HG03442 (cell line): ENCODE measurements at regions not wholly inside any gene's neighbourhood (a gene's known extent, or its start where the extent isn't known, plus 50 kb on each side); places are given as distances from the start of the nearest gene placed in this dataset.

Source experiments
- ATAC-seq: cut with Tn5 transposase; IDR thresholded peaks from one replicate; pipeline ENCODE4 v1.9.1; 2021; ENCODE audit warnings: mild to moderate bottlenecking, moderate library complexity; ENCODE audit not compliant: unreplicated experiment

GRCh38 chr11:26134481-26135355, 197.2 kb upstream of the ANO3 start:
- ATAC-seq, result no peak

- ATAC-seq, result no peak
These were observed 194.3 kb upstream of the ANO3 start for GRCh38 chr11:26137651-26138050.

GRCh38 chr11:26142891-26143290, 189.0 kb upstream of the ANO3 start:
- no peak for ATAC-seq

- ATAC-seq, result no peak
These were observed 188.2 kb upstream of the ANO3 start for GRCh38 chr11:26143566-26144290.

GRCh38 chr11:26144291-26144690, 187.6 kb upstream of the ANO3 start:
- ATAC-seq, result no peak

GRCh38 chr11:26144911-26145310, 187.0 kb upstream of the ANO3 start:
- ATAC-seq, result no peak

GRCh38 chr11:26149585-26149984, 182.3 kb upstream of the ANO3 start:
- no peak for ATAC-seq

- ATAC-seq, result no peak
These were observed 181.9 kb upstream of the ANO3 start for GRCh38 chr11:26150031-26150430.

- no peak for ATAC-seq
These were observed 173.7 kb upstream of the ANO3 start for GRCh38 chr11:26158251-26158650.

GRCh38 chr11:26162291-26162690, 169.6 kb upstream of the ANO3 start:
- no peak for ATAC-seq

- no peak for ATAC-seq
These were observed 145.5 kb upstream of the ANO3 start for GRCh38 chr11:26186389-26186788.

- ATAC-seq, result no peak
These were observed 144.3 kb upstream of the ANO3 start for GRCh38 chr11:26187639-26188038.

- ATAC-seq, result no peak
These were observed 143.4 kb upstream of the ANO3 start for GRCh38 chr11:26188554-26188953.

GRCh38 chr11:26191193-26191592, 140.7 kb upstream of the ANO3 start:
- no peak for ATAC-seq

GRCh38 chr11:26193694-26194365, 138.1 kb upstream of the ANO3 start:
- ATAC-seq, result no peak

- no peak for ATAC-seq
These were observed 137.0 kb upstream of the ANO3 start for GRCh38 chr11:26194881-26195280.

GRCh38 chr11:26198532-26199096, 133.3 kb upstream of the ANO3 start:
- no peak for ATAC-seq

GRCh38 chr11:26199331-26200095, 132.4 kb upstream of the ANO3 start:
- ATAC-seq, result no peak

GRCh38 chr11:26201411-26201810, 130.5 kb upstream of the ANO3 start:
- ATAC-seq, result no peak

- no peak for ATAC-seq
These were observed 129.2 kb upstream of the ANO3 start for GRCh38 chr11:26202754-26203153.

GRCh38 chr11:26204101-26204500, 127.8 kb upstream of the ANO3 start:
- ATAC-seq, result no peak
